CD4-positive, alpha-beta T cell (primary cell): ENCODE measurements at regions not wholly inside any gene's neighbourhood (a gene's known extent, or its start where the extent isn't known, plus 50 kb on each side); places are given as distances from the start of the nearest gene placed in this dataset.
"Not testable (repeated sequence)": the region's sequence is repeated elsewhere in the genome, so short reads cannot be mapped to it uniquely, and the experiment has no call there.

Experiments
- ATAC-seq: fragments of 200-7000 bp; cut with Tn5 transposase; one replicate; pipeline ENCODE4 v1.10.0; 2022; ENCODE audit warnings: mild to moderate bottlenecking; ENCODE audit not compliant: poor library complexity
- CTCF ChIA-PET: fragments of 350-600 bp; sonication (Branson Sonifier 250); formaldehyde crosslinking; loops from one replicate; lab custom pipeline; 2021; ENCODE audit warnings: antibody characterized with exemption, inconsistent platforms; lab: Charles Lee
- POLR2A ChIA-PET: fragments of 350-600 bp; sonication (Branson Sonifier 250); formaldehyde crosslinking; loops from one replicate; lab custom pipeline; 2021; ENCODE audit warnings: antibody characterized with exemption, inconsistent platforms; lab: Charles Lee
- DNase-seq, 14 experiments: peaks; one replicate each; pipeline ENCODE4 v3.0.0-alpha.2; 2013 to 2020; ENCODE audit warnings: mixed read lengths in 2 of 14
- H3K27ac ChIP-seq, 2 donors: one replicate each; pipeline versions ENCODE4 v1.5.1 to v1.7.0; 2013; ENCODE audit warnings: low read length in 2 of 2, low read depth in 1 of 2, mild to moderate bottlenecking in 1 of 2
- H3K27me3 ChIP-seq, 2 experiments: 1 replicate in 1 of 2; 2 replicates in 1 of 2; pipeline versions ENCODE4 v1.6.1 to v1.7.0; 2013; ENCODE audit warnings: low read length in 2 of 2, control low read depth in 1 of 2, mild to moderate bottlenecking in 1 of 2, moderate library complexity in 1 of 2; ENCODE audit not compliant: insufficient read depth in 2 of 2, control insufficient read depth in 1 of 2
- H3K36me3 ChIP-seq: one replicate; pipeline ENCODE4 v1.6.1; 2013; ENCODE audit warnings: low read length, control low read depth; ENCODE audit not compliant: insufficient read depth
- H3K4me1 ChIP-seq: one replicate; pipeline ENCODE4 v1.6.1; 2013; ENCODE audit warnings: low read length, control low read depth; ENCODE audit not compliant: insufficient read depth
- H3K4me3 ChIP-seq: one replicate; pipeline ENCODE4 v1.5.1; 2013; ENCODE audit warnings: mild to moderate bottlenecking, low read length, moderate library complexity
- H3K9me3 ChIP-seq, 2 experiments: 1 replicate in 1 of 2; 2 replicates in 1 of 2; pipeline versions ENCODE4 v1.6.1 to v1.7.0; 2013; ENCODE audit warnings: low read length in 2 of 2, mild to moderate bottlenecking in 2 of 2, control low read depth in 1 of 2, moderate library complexity in 1 of 2; ENCODE audit not compliant: control insufficient read depth in 1 of 2, insufficient read depth in 1 of 2
- H3K27ac Mint-ChIP-seq: one replicate; pipeline ENCODE4 v1.8.0; 2020; ENCODE audit warnings: mixed read lengths
- H3K27me3 Mint-ChIP-seq: one replicate; pipeline ENCODE4 v1.8.0; 2021; ENCODE audit warnings: mixed read lengths
- H3K36me3 Mint-ChIP-seq: one replicate; pipeline ENCODE4 v1.8.0; 2021; ENCODE audit warnings: low read depth, mixed read lengths
- H3K4me1 Mint-ChIP-seq: one replicate; pipeline ENCODE4 v1.8.0; 2021; ENCODE audit warnings: low read depth, mixed read lengths
- H3K4me3 Mint-ChIP-seq: one replicate; pipeline ENCODE4 v1.8.0; 2020; ENCODE audit warnings: mild to moderate bottlenecking, mixed read lengths
- H3K9me3 Mint-ChIP-seq: one replicate; pipeline ENCODE4 v1.8.0; 2020; ENCODE audit warnings: mixed read lengths
- CTCF ChIP-seq: fragments of 200-600 bp; IDR thresholded peaks from one replicate; pipeline ENCODE4 v1.8.0; 2022; ENCODE audit warnings: antibody characterized with exemption, mild to moderate bottlenecking
- intact Hi-C, 2 experiments: fragments of 100-400 bp; cut with DNase I in 1 of 2; cut with micrococcal nuclease in 1 of 2; formaldehyde crosslinking; loops; one replicate each; pipeline versions ENCODE4 v1.15.1 to v1.9.0; 2023 to 2025; cut with DNase I, micrococcal nuclease

DNA sequence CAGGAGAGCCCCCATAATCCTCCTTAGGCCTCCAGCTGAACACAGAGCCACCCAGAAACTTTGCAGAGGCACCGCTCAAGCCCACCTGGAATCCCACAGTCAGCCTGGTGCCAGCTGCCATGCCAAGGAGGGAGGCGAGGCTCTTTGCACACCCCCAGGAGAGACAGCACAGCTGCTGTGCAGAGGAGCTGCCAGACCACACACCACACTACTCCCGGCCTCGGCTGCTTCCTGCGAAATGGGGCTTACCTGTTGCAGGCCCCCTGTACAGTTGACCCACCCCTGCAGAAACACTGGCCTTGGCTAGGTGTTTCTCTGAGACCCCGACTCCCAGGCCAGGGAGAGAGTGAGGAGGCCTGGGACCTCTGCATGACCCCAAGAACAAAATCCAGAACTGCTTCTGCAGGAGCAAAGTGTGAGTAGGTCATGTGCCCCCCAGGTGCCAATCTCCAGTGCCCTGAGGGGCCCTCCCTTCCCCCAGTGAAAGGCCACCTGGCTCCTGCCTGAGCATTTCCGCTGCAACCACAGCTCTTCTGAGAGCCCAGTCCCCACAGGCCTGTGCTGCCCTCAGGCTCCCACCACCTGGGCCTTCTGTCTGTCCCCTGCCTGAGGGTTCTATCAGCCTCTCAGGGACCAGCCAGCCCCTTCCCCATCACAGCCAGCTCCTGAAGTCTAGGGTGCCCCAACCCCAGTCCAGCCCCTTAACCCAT lies 580.4 kb downstream of the UQCRFS1 start:
- TF ChIP-seq CTCF: no peak
- no peaks in the 10 kb centered on the region for H3K27me3 Mint-ChIP-seq
- no peaks in the 10 kb centered on the region for H3K4me1 Mint-ChIP-seq
- peaks cover 9% of the 10 kb centered on the region for H3K9me3 Mint-ChIP-seq
- DNase-seq: peak in 2 of 14 experiments; percentile 12
- peaks cover 0 to 22% of the 10 kb centered on the region in 2 experiments for H3K9me3 ChIP-seq
- ChIA-PET CTCF (no interaction called here), POLR2A (no interaction called here)
- H3K4me1 ChIP-seq: no peaks in the 10 kb centered on the region
- no peak overlapping the region for H3K4me3 ChIP-seq
- no peaks in the 10 kb centered on the region for H3K36me3 ChIP-seq
- H3K27ac Mint-ChIP-seq: no peak overlapping the region
- no peak overlapping the region for H3K4me3 Mint-ChIP-seq
- H3K27ac ChIP-seq: no peak overlapping the region
- no peak for ATAC-seq
- intact Hi-C loops: loop anchor here (1.0 to 2.0 kb wide), 2 partner anchors 166 kb away; no protein-coding TSS in a partner anchor
- H3K36me3 Mint-ChIP-seq: no peaks in the 10 kb centered on the region
- H3K27me3 ChIP-seq: no peaks in the 10 kb centered on the region

- no peak overlapping the region for H3K27ac ChIP-seq
Measured at GRCh38 chr19:28631961-28632360, 581.0 kb downstream of the UQCRFS1 start.

GRCh38 chr19:28627669-28628068 lies 585.3 kb downstream of the UQCRFS1 start:
- no peaks in the 10 kb centered on the region for H3K4me1 ChIP-seq

More at GRCh38 chr19:28631961-28632360, 581.0 kb downstream of the UQCRFS1 start:
- no peaks in the 10 kb centered on the region for H3K4me1 ChIP-seq
- no peak overlapping the region for H3K4me3 ChIP-seq
- CTCF ChIA-PET: no interaction called here
- H3K36me3 Mint-ChIP-seq: no peaks in the 10 kb centered on the region
- intact Hi-C loops: loop anchor here in 1 of 2 experiments (2.0 kb wide), 1 partner anchor 165 kb away; no protein-coding TSS in a partner anchor
- no peak overlapping the region for H3K4me3 Mint-ChIP-seq
- peaks cover 9% of the 10 kb centered on the region for H3K9me3 Mint-ChIP-seq
- DNase-seq (no peak), ATAC-seq (no peak)
- no peaks in the 10 kb centered on the region for H3K36me3 ChIP-seq
- H3K27ac Mint-ChIP-seq: no peak overlapping the region
- TF ChIP-seq CTCF: no peak
- no peaks in the 10 kb centered on the region for H3K27me3 Mint-ChIP-seq
- no peaks in the 10 kb centered on the region for H3K4me1 Mint-ChIP-seq
- POLR2A ChIA-PET: no interaction called here
- H3K9me3 ChIP-seq: peaks cover 0 to 26% of the 10 kb centered on the region in 2 experiments
- H3K27me3 ChIP-seq: no peaks in the 10 kb centered on the region

DNA sequence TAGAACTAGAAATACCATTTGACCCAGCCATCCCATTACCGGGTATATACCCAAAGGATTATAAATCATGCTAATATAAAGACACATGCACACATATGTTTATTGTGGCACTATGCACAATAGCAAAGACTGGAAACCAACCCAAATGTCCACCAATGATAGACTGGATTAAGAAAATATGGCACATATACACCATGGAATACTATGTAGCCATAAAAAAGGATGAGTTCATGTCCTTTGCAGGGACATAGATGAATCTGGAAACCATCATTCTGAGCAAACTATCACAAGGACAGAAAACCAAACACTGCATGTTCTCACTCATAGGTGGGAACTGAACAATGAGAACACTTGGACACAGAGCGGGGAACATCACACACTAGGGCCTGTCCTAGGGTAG lies 586.5 kb downstream of the UQCRFS1 start:
- H3K36me3 Mint-ChIP-seq, H3K36me3 ChIP-seq, H3K4me1 Mint-ChIP-seq, ATAC-seq, H3K9me3 Mint-ChIP-seq, H3K9me3 ChIP-seq, intact Hi-C loops, DNase-seq, CTCF ChIA-PET, H3K27me3 Mint-ChIP-seq, H3K4me1 ChIP-seq, H3K4me3 ChIP-seq, H3K4me3 Mint-ChIP-seq, POLR2A ChIA-PET, H3K27ac Mint-ChIP-seq, H3K27ac ChIP-seq, H3K27me3 ChIP-seq: not testable (repeated sequence)

More at GRCh38 chr19:28627669-28628068, 585.3 kb downstream of the UQCRFS1 start:
- intact Hi-C loops: no loop called here
- peaks cover 0 to 16% of the 10 kb centered on the region in 2 experiments for H3K9me3 ChIP-seq
- no peaks in the 10 kb centered on the region for H3K27me3 Mint-ChIP-seq
- H3K27ac ChIP-seq: no peak overlapping the region
- no peak overlapping the region for H3K4me3 Mint-ChIP-seq
- H3K4me1 Mint-ChIP-seq: no peaks in the 10 kb centered on the region
- H3K4me3 ChIP-seq: no peak overlapping the region
- DNase-seq: no peak
- H3K36me3 Mint-ChIP-seq: no peaks in the 10 kb centered on the region
- TF ChIP-seq CTCF: no peak
- POLR2A ChIA-PET: no interaction called here
- no peak for ATAC-seq
- CTCF ChIA-PET: no interaction called here
- no peaks in the 10 kb centered on the region for H3K27me3 ChIP-seq
- no peaks in the 10 kb centered on the region for H3K36me3 ChIP-seq
- H3K27ac Mint-ChIP-seq: no peak overlapping the region
- H3K9me3 Mint-ChIP-seq: peaks cover 3% of the 10 kb centered on the region
